ENCODE measurements at regions not wholly inside any gene's neighbourhood (a gene's known extent, or its start where the extent isn't known, plus 50 kb on each side); places are given as distances from the start of the nearest gene placed in this dataset.

DNA sequence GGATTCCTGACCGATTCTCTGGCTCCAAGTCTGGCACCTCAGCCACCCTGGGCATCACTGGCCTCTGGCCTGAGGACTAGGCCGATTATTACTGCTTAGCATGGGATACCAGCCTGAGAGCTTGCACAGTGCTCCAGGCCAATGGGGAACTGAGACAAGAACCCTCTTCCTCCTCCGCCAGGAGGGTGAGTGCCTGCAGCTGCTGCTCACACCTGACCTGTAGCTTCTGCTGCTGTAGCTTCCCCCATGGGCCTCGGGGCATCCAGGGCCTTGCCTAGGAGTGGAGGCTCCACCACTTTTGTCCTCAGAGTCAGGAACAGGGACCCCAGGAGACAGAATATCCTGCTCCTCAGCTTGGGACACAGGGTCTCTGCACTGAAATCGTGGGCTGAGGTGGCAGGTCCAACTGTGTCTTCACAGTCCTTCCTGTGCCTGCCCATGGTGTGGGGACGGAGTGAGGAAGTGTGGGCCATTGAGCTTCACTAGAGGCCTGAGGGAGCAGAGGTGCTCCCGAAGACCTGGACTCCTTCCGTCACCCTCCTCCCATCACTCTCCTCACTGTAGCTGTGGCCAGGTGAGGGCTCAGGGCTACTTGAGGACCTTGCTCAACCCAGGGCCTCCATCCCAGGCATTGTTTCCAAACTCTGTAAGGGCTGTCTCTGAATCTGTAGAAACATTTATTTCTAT, 103.8 kb downstream of the ZNF280B start:
- DNase-seq: no peak
- no peak overlapping the region for H3K4me3 ChIP-seq (ENCODE audit: low read depth, low read length)
- peaks cover 14% of the 10 kb centered on the region for H3K27me3 ChIP-seq (replicated peaks)
- TF ChIP-seq, protein P1, sequence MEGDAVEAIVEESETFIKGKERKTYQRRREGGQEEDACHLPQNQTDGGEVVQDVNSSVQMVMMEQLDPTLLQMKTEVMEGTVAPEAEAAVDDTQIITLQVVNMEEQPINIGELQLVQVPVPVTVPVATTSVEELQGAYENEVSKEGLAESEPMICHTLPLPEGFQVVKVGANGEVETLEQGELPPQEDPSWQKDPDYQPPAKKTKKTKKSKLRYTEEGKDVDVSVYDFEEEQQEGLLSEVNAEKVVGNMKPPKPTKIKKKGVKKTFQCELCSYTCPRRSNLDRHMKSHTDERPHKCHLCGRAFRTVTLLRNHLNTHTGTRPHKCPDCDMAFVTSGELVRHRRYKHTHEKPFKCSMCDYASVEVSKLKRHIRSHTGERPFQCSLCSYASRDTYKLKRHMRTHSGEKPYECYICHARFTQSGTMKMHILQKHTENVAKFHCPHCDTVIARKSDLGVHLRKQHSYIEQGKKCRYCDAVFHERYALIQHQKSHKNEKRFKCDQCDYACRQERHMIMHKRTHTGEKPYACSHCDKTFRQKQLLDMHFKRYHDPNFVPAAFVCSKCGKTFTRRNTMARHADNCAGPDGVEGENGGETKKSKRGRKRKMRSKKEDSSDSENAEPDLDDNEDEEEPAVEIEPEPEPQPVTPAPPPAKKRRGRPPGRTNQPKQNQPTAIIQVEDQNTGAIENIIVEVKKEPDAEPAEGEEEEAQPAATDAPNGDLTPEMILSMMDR (IDR thresholded peaks at IDR 0.05; ENCODE audit: low read depth, low read length, missing control alignments): no peak
- no peak overlapping the region for H3K27ac ChIP-seq
- in situ Hi-C loops (cut with HindIII; ENCODE audit: low pct_ligation_motif_present, low sequenced_read_pairs): no loop called here
- H3K36me3 ChIP-seq (replicated peaks): no peaks in the 10 kb centered on the region

- Histone ChIP-seq H3K27ac (no peak overlapping the region), H3K36me3 (replicated peaks) (no peaks in the 10 kb centered on the region), H3K27me3 (replicated peaks) (peaks cover 13% of the 10 kb centered on the region), H3K4me3 (ENCODE audit: low read depth, low read length) (no peak overlapping the region)
- no peak for DNase-seq
- TF ChIP-seq, protein P1 (IDR thresholded peaks at IDR 0.05; ENCODE audit: low read depth, low read length, missing control alignments): no peak
- in situ Hi-C loops (cut with HindIII; ENCODE audit: low pct_ligation_motif_present, low sequenced_read_pairs): no loop called here
These were observed 102.0 kb downstream of the ZNF280B start for GRCh38 chr22:22406445-22407027.

- TF ChIP-seq, protein P1 (IDR thresholded peaks at IDR 0.05; ENCODE audit: low read depth, low read length, missing control alignments): no peak
- in situ Hi-C loops (cut with HindIII; ENCODE audit: low pct_ligation_motif_present, low sequenced_read_pairs): no loop called here
These were observed 101.5 kb downstream of the ZNF280B start for GRCh38 chr22:22407061-22407460.

DNA sequence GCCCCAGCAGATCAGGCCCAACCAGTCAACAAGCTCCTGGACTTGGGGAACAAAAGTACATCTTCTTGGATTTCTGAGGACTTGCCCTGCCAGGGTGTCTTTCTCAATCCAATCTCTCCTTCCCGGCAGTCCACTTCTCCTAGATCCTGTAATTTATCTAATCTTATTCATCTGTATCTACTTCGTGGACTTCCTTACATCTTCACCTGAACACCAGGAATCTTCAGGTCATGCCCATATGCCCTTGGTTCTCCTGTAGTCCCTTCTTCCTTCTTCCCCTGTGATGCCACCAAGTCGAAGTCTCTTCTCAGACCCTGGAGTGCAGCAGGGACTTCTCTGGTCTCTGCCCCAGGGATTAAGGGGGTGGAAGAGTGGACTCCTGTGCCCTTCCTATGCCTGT, 100.3 kb downstream of the ZNF280B start:
- TF ChIP-seq, protein P1 (IDR thresholded peaks at IDR 0.05; ENCODE audit: low read depth, low read length, missing control alignments): no peak
- no peak overlapping the region for H3K4me3 ChIP-seq (ENCODE audit: low read depth, low read length)
- no peak overlapping the region for H3K27ac ChIP-seq
- in situ Hi-C loops (cut with HindIII; ENCODE audit: low pct_ligation_motif_present, low sequenced_read_pairs): no loop called here
- DNase-seq: no peak
- no peaks in the 10 kb centered on the region for H3K36me3 ChIP-seq (replicated peaks)
- H3K27me3 ChIP-seq (replicated peaks): peaks cover 18% of the 10 kb centered on the region

More at GRCh38 chr22:22407061-22407460, 101.5 kb downstream of the ZNF280B start:
- Histone ChIP-seq H3K4me3 (ENCODE audit: low read depth, low read length) (no peak overlapping the region), H3K27me3 (replicated peaks) (peaks cover 15% of the 10 kb centered on the region), H3K27ac (no peak overlapping the region), H3K36me3 (replicated peaks) (no peaks in the 10 kb centered on the region)
- DNase-seq: no peak

- Histone ChIP-seq H3K27ac (no peak overlapping the region), H3K4me3 (ENCODE audit: low read depth, low read length) (no peak overlapping the region), H3K27me3 (replicated peaks) (peaks cover 24% of the 10 kb centered on the region), H3K36me3 (replicated peaks) (no peaks in the 10 kb centered on the region)
- in situ Hi-C loops (cut with HindIII; ENCODE audit: low pct_ligation_motif_present, low sequenced_read_pairs): no loop called here
- DNase-seq: peak; percentile 9
- TF ChIP-seq, protein P1 (IDR thresholded peaks at IDR 0.05; ENCODE audit: low read depth, low read length, missing control alignments): peak; percentile 65
These were observed 99.5 kb downstream of the ZNF280B start for GRCh38 chr22:22408731-22409696.
